ENCODE measurements at regions not wholly inside any gene's neighbourhood (a gene's known extent, or its start where the extent isn't known, plus 50 kb on each side); places are given as distances from the start of the nearest gene placed in this dataset.

DNA sequence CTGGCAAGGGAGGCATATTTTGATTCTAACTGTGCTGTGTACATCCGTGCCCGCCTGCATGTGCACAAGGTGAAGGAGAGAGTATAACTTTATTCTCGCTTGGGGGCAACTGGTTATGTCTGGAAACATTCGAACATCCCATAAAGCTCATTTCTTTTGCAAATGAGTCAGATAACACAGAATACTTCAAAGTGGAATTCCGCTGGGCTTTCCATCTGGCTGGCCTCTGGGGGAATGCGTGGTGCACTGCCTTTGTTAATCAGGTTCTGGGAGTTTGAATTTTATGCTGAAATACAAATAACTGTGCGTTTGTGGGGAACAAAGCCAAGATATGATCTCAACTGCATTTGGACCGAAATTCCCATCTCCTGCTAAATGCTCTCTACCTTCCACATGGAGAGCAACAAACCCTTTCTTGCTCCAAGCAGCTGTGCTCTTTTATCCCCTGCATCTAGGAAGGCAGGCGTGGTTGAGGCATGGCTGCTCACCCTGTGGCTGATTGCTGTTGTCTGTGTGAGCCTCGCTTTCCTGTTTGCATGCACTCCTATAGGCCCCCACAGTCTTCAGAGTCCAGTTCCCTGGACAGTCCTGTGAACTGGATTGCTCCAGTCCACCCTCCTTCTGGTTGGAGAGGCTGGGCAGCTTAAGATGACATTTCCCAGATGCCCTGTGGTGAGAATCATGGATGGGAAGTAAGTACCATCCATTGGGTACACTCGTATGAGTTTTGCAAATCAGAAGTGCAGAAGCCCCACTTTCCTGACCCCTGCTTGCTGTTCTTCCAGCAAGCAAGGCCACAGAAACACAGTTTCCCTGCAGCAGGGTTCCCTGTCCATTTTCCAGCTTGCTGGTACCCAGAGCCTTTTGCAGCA lies 82.9 kb upstream of the ALDH1B1 start:
- TF ChIP-seq TAF1 (IDR thresholded peaks at IDR 0.05; ENCODE audit: borderline replicate concordance, low read depth, low read length) (no peak), POLR2AphosphoS5 (IDR thresholded peaks at IDR 0.05; ENCODE audit: low read depth, low read length) (no peak)
